GM12878 (cell line): ENCODE measurements at regions not wholly inside any gene's neighbourhood (a gene's known extent, or its start where the extent isn't known, plus 50 kb on each side); places are given as distances from the start of the nearest gene placed in this dataset.

Source experiments
- ATAC-seq: fragments of 200-7000 bp; cut with Tn5 transposase; 3 replicates; pipeline ENCODE4 v1.9.1; 2020; ENCODE audit warnings: mild to moderate bottlenecking, moderate library complexity
- BruUV-seq: library from RNA; stranded (reverse); fragments of 400-500 nt; replicated peaks from 2 replicates; lab custom pipeline; 2021; lab: Mats Ljungman, UMichigan
- CTCF ChIA-PET: fragments of 300-600 bp; sonication (Branson Sonifier 250); formaldehyde crosslinking; extraction: SDS; loops from one replicate; lab custom pipeline; 2021; ENCODE audit warnings: inconsistent platforms; lab: Yijun Ruan, JAX
- POLR2A ChIA-PET: fragments of 350-600 bp; formaldehyde crosslinking; extraction: SDS; loops from one replicate; lab custom pipeline; 2021; ENCODE audit warnings: inconsistent platforms; lab: Charles Lee
- RAD21 ChIA-PET: fragments of 300-600 bp; sonication (Branson Sonifier 250); formaldehyde crosslinking; loops from one replicate; lab custom pipeline; 2023; ENCODE audit warnings: antibody characterized with exemption; ENCODE audit not compliant: unreplicated experiment; lab: Charles Lee
- SMC1A ChIA-PET: fragments of 300-600 bp; sonication (Branson Sonifier 250); formaldehyde crosslinking; loops from one replicate; lab custom pipeline; 2023; ENCODE audit not compliant: unreplicated experiment, uncharacterized antibody; lab: Charles Lee
- DNase-seq: peaks from one replicate; pipeline ENCODE4 v3.0.0-alpha.2; 2011; ENCODE audit warnings: low read depth, low spot score
- FAIRE-seq: peaks from 3 replicates; lab custom pipeline; 2011; peaks lifted over from hg19 to GRCh38; lab: Jason Lieb, UNC
- H2AFZ ChIP-seq: 2 replicates; pipeline ENCODE4 v1.6.0; 2011; ENCODE audit warnings: low read depth, low read length, control low read depth; ENCODE audit not compliant: control insufficient read depth
- H3K27ac ChIP-seq: 2 replicates; pipeline ENCODE4 v1.5.1; 2011; ENCODE audit warnings: control low read depth; ENCODE audit not compliant: control insufficient read depth, insufficient read depth
- H3K27me3 ChIP-seq, 2 experiments: replicated peaks in 1 of 2; 2 replicates each; pipeline versions ENCODE4 v1.6.0 to v1.6.1; 2011; ENCODE audit warnings: low read length in 1 of 2; ENCODE audit not compliant: control insufficient read depth in 2 of 2, insufficient read depth in 2 of 2
- H3K36me3 ChIP-seq, 2 experiments: 2 replicates each; pipeline ENCODE4 v1.5.1; 2011; ENCODE audit warnings: low read length in 1 of 2; ENCODE audit not compliant: control insufficient read depth in 2 of 2, insufficient read depth in 2 of 2
- H3K4me1 ChIP-seq: 2 replicates; pipeline ENCODE4 v1.6.1; 2011; ENCODE audit warnings: mild to moderate bottlenecking, low read length, moderate library complexity, mixed read lengths; ENCODE audit not compliant: control insufficient read depth, insufficient read depth
- H3K4me2 ChIP-seq: 2 replicates; pipeline ENCODE4 v1.6.0; 2011; ENCODE audit warnings: control low read depth; ENCODE audit not compliant: control insufficient read depth, insufficient read depth
- H3K4me3 ChIP-seq: fragments of 200-600 bp; sonication (generic); 2 replicates; pipeline ENCODE4 v1.5.1; 2016
- H3K79me2 ChIP-seq: 2 replicates; pipeline ENCODE4 v1.6.0; 2011; ENCODE audit warnings: low read length; ENCODE audit not compliant: control insufficient read depth, insufficient read depth
- H3K9ac ChIP-seq: 2 replicates; pipeline ENCODE4 v1.8.0; 2011; ENCODE audit warnings: low read length, control low read depth, mixed read lengths; ENCODE audit not compliant: control insufficient read depth, insufficient read depth
- H3K9me3 ChIP-seq: replicated peaks from 3 replicates; pipeline ENCODE4 v1.5.1; 2011; ENCODE audit warnings: mild to moderate bottlenecking, low read length; ENCODE audit not compliant: control insufficient read depth, insufficient read depth
- H4K20me1 ChIP-seq: 2 replicates; pipeline ENCODE4 v1.6.0; 2011; ENCODE audit not compliant: control insufficient read depth, insufficient read depth
- BMI1 ChIP-seq: fragments of 450-650 bp; IDR thresholded peaks from 2 replicates; pipeline ENCODE4 v1.6.1; 2016; ENCODE audit warnings: mild to moderate bottlenecking, moderate library complexity, borderline replicate concordance
- E4F1 ChIP-seq: fragments of 450-650 bp; IDR thresholded peaks from 2 replicates; pipeline ENCODE4 v1.6.1; 2018; ENCODE audit warnings: borderline replicate concordance, mild to moderate bottlenecking; ENCODE audit not compliant: partially characterized antibody
- EED ChIP-seq: sonication (generic); IDR thresholded peaks from 2 replicates; pipeline ENCODE4 v1.6.1; 2016; ENCODE audit warnings: antibody characterized with exemption, low read depth
- IKZF2 ChIP-seq, 2 experiments: fragments of 450-650 bp; IDR thresholded peaks; 2 replicates each; pipeline ENCODE4 v1.6.1; 2017; ENCODE audit warnings: mild to moderate bottlenecking in 2 of 2, moderate library complexity in 2 of 2
- JUNB ChIP-seq: IDR thresholded peaks from 2 replicates; pipeline ENCODE4 v1.6.1; 2016; ENCODE audit warnings: antibody characterized with exemption, mild to moderate bottlenecking
- PAX5 ChIP-seq: IDR thresholded peaks from 2 replicates; pipeline ENCODE4 v1.6.1; 2011; ENCODE audit warnings: low read depth, low read length, borderline replicate concordance
- PML ChIP-seq: IDR thresholded peaks from 2 replicates; pipeline ENCODE4 v1.6.1; 2012; ENCODE audit warnings: low read length, inconsistent platforms
- RBBP5 ChIP-seq: fragments of 200-600 bp; sonication (generic); conservative IDR thresholded peaks from 2 replicates; pipeline ENCODE4 v1.6.1; 2016
- ZBTB40 ChIP-seq: fragments of 450-650 bp; IDR thresholded peaks from 2 replicates; pipeline ENCODE4 v1.6.1; 2016; ENCODE audit warnings: mild to moderate bottlenecking, moderate library complexity, borderline replicate concordance
- ZNF687 ChIP-seq: fragments of 450-650 bp; IDR thresholded peaks from 2 replicates; pipeline ENCODE4 v1.6.1; 2017; ENCODE audit warnings: mild to moderate bottlenecking, moderate library complexity
- WGBS: methylation state at CpG from one replicate; pipeline ENCODE4 v1.1.6; 2016; ENCODE audit warnings: low lambda C conversion rate; ENCODE audit not compliant: insufficient replicate concordance, insufficient coverage; ENCODE audit errors: missing lambda C conversion rate; 5-methylcytosine and 5-hydroxymethylcytosine counted together
- in situ Hi-C: fragments of 300-500 bp; cut with MboI; formaldehyde crosslinking; loops from 9 replicates; pipeline ENCODE4 v1.14.3; 2018; ENCODE audit warnings: mixed read lengths
- intact Hi-C: fragments of 100-400 bp; cut with micrococcal nuclease; formaldehyde crosslinking; loops from one replicate; pipeline ENCODE4 v1.14.2; 2022; ENCODE audit not compliant: unreplicated experiment

GRCh38 chr1:60133848-60134247 is 60.3 kb upstream of the C1orf87 start (continued):
- no peak for TF ChIP-seq BMI1
- no peak for TF ChIP-seq ZNF687
- no peak for TF ChIP-seq PAX5
- TF ChIP-seq, all 136 proteins: peak for 0

GRCh38 chr1:60133000-60133673 is 59.6 kb upstream of the C1orf87 start:
- no peak overlapping the region for H2AFZ ChIP-seq
- ATAC-seq = no peak
- SMC1A ChIA-PET = no interaction called here
- H3K79me2 ChIP-seq = no peaks in the 10 kb centered on the region
- WGBS = 24% methylated on average over 9 of the region's 9 CpGs
- in situ Hi-C loops = no loop called here
- RAD21 ChIA-PET = no interaction called here
- BruUV-seq = no TSS peak
- POLR2A ChIA-PET = no interaction called here
- no peaks in the 10 kb centered on the region for H4K20me1 ChIP-seq
- no peak overlapping the region for H3K27ac ChIP-seq
- H3K27me3 ChIP-seq = no peaks in the 10 kb centered on the region
- FAIRE-seq = no peak
- no peaks in the 10 kb centered on the region for H3K9me3 ChIP-seq
- no peaks in the 10 kb centered on the region for H3K36me3 ChIP-seq
- H3K4me3 ChIP-seq = no peak overlapping the region
- DNase-seq = no peak
- H3K9ac ChIP-seq = no peak overlapping the region
- intact Hi-C loops = no loop called here
- no peaks in the 10 kb centered on the region for H3K4me1 ChIP-seq
- H3K4me2 ChIP-seq = no peak overlapping the region
- CTCF ChIA-PET = interaction anchor here (0.6 kb wide), 1 partner anchor 14 kb away, joined by 3 read pairs; no protein-coding TSS in a partner anchor
- TF ChIP-seq JUNB = no peak
- no peak for TF ChIP-seq PML
- no peak for TF ChIP-seq ZBTB40
- TF ChIP-seq RBBP5 = no peak
- TF ChIP-seq IKZF2 (IDR thresholded peaks at IDR 0.05) = no peak
- no peak for TF ChIP-seq EED
- TF ChIP-seq E4F1 = no peak
